Central memory CD8-positive, alpha-beta T cell (primary cell): ENCODE measurements at regions not wholly inside any gene's neighbourhood (a gene's known extent, or its start where the extent isn't known, plus 50 kb on each side); places are given as distances from the start of the nearest gene placed in this dataset.
"Not testable (repeated sequence)": the region's sequence is repeated elsewhere in the genome, so short reads cannot be mapped to it uniquely, and the experiment has no call there.

Source experiments
- ATAC-seq: fragments of 150-1000 bp; cut with Tn5 transposase; replicated peaks from 2 replicates; pipeline ENCODE4 v1.10.0; 2022; ENCODE audit warnings: mild to moderate bottlenecking, moderate FRiP score, moderate number of reproducible peaks; ENCODE audit not compliant: poor library complexity, severe bottlenecking; ENCODE audit errors: extremely low read depth
- DNase-seq, 2 donors: peaks; one replicate each; pipeline ENCODE4 v3.0.0; 2021; ENCODE audit warnings: low spot score in 2 of 2
- H3K27ac Mint-ChIP-seq: one replicate; pipeline ENCODE4 v1.8.0; 2022; ENCODE audit warnings: low read depth, mild to moderate bottlenecking, moderate library complexity, mixed read lengths
- H3K27me3 Mint-ChIP-seq: one replicate; pipeline ENCODE4 v1.8.0; 2022; ENCODE audit warnings: mixed read lengths
- H3K36me3 Mint-ChIP-seq: one replicate; pipeline ENCODE4 v1.8.0; 2022; ENCODE audit warnings: mild to moderate bottlenecking, moderate library complexity, mixed read lengths; ENCODE audit not compliant: insufficient read depth
- H3K4me1 Mint-ChIP-seq: one replicate; pipeline ENCODE4 v1.8.0; 2022; ENCODE audit warnings: mixed read lengths
- H3K4me3 Mint-ChIP-seq: one replicate; pipeline ENCODE4 v1.8.0; 2022; ENCODE audit warnings: mild to moderate bottlenecking, moderate library complexity, mixed read lengths
- H3K9me3 Mint-ChIP-seq: one replicate; pipeline ENCODE4 v1.8.0; 2022; ENCODE audit warnings: mixed read lengths

- H3K27ac Mint-ChIP-seq = no peak overlapping the region
- H3K27me3 Mint-ChIP-seq = peaks cover 10% of the 10 kb centered on the region
- no peak overlapping the region for H3K4me3 Mint-ChIP-seq
- no peak for ATAC-seq
- no peak for DNase-seq
- no peaks in the 10 kb centered on the region for H3K36me3 Mint-ChIP-seq
- no peaks in the 10 kb centered on the region for H3K4me1 Mint-ChIP-seq
- no peaks in the 10 kb centered on the region for H3K9me3 Mint-ChIP-seq
These were observed 237.6 kb upstream of the SFSWAP start for GRCh38 chr12:131473261-131473660.

GRCh38 chr12:131473741-131474709 is 236.9 kb upstream of the SFSWAP start:
- Mint-ChIP-seq H3K27me3 (peaks cover 10% of the 10 kb centered on the region), H3K36me3 (no peaks in the 10 kb centered on the region), H3K4me1 (no peaks in the 10 kb centered on the region), H3K4me3 (no peak overlapping the region), H3K9me3 (no peaks in the 10 kb centered on the region), H3K27ac (no peak overlapping the region)
- DNase-seq (no peak), ATAC-seq (no peak)

GRCh38 chr12:131475012-131475411 is 235.9 kb upstream of the SFSWAP start:
- not testable (repeated sequence) for H3K4me3 Mint-ChIP-seq, DNase-seq, H3K27ac Mint-ChIP-seq, H3K36me3 Mint-ChIP-seq, H3K9me3 Mint-ChIP-seq, ATAC-seq, H3K4me1 Mint-ChIP-seq
- H3K27me3 Mint-ChIP-seq = peaks cover 10% of the 10 kb centered on the region

- ATAC-seq (no peak), DNase-seq (no peak)
- H3K4me1 Mint-ChIP-seq = no peaks in the 10 kb centered on the region
- H3K9me3 Mint-ChIP-seq = no peaks in the 10 kb centered on the region
- no peak overlapping the region for H3K27ac Mint-ChIP-seq
- H3K27me3 Mint-ChIP-seq = peaks cover 6% of the 10 kb centered on the region
- no peaks in the 10 kb centered on the region for H3K36me3 Mint-ChIP-seq
- H3K4me3 Mint-ChIP-seq = no peak overlapping the region
These were observed 233.3 kb upstream of the SFSWAP start for GRCh38 chr12:131477613-131478012.

- H3K27me3 Mint-ChIP-seq = peaks cover 13% of the 10 kb centered on the region
- H3K9me3 Mint-ChIP-seq = no peaks in the 10 kb centered on the region
- ATAC-seq = no peak
These were observed 232.4 kb upstream of the SFSWAP start for GRCh38 chr12:131478468-131478867.

GRCh38 chr12:131482199-131482598 is 228.7 kb upstream of the SFSWAP start:
- ATAC-seq (no peak), DNase-seq (no peak)
- no peak overlapping the region for H3K27ac Mint-ChIP-seq
- H3K9me3 Mint-ChIP-seq = no peaks in the 10 kb centered on the region
- no peak overlapping the region for H3K4me3 Mint-ChIP-seq
- peaks cover 13% of the 10 kb centered on the region for H3K27me3 Mint-ChIP-seq
- H3K36me3 Mint-ChIP-seq = no peaks in the 10 kb centered on the region
- no peaks in the 10 kb centered on the region for H3K4me1 Mint-ChIP-seq

More at GRCh38 chr12:131478468-131478867, 232.4 kb upstream of the SFSWAP start:
- Mint-ChIP-seq H3K4me1 (no peaks in the 10 kb centered on the region), H3K27ac (no peak overlapping the region), H3K36me3 (no peaks in the 10 kb centered on the region), H3K4me3 (no peak overlapping the region)
- DNase-seq = no peak

GRCh38 chr12:131482686-131483085 is 228.2 kb upstream of the SFSWAP start:
- no peaks in the 10 kb centered on the region for H3K4me1 Mint-ChIP-seq
- no peak overlapping the region for H3K27ac Mint-ChIP-seq
- no peaks in the 10 kb centered on the region for H3K36me3 Mint-ChIP-seq
- peaks cover 13% of the 10 kb centered on the region for H3K27me3 Mint-ChIP-seq
- H3K4me3 Mint-ChIP-seq = no peak overlapping the region
- DNase-seq (no peak), ATAC-seq (no peak)
- H3K9me3 Mint-ChIP-seq = no peaks in the 10 kb centered on the region

GRCh38 chr12:131486451-131487230 is 224.2 kb upstream of the SFSWAP start:
- DNase-seq (no peak), ATAC-seq (no peak)
- Mint-ChIP-seq H3K9me3 (no peaks in the 10 kb centered on the region), H3K4me1 (no peaks in the 10 kb centered on the region), H3K36me3 (peaks cover 2% of the 10 kb centered on the region), H3K27me3 (peaks cover 13% of the 10 kb centered on the region), H3K4me3 (no peak overlapping the region), H3K27ac (no peak overlapping the region)

GRCh38 chr12:131487388-131488124 is 223.3 kb upstream of the SFSWAP start:
- no peak for ATAC-seq
- Mint-ChIP-seq H3K27ac (no peak overlapping the region), H3K36me3 (peaks cover 2% of the 10 kb centered on the region), H3K4me3 (no peak overlapping the region), H3K9me3 (no peaks in the 10 kb centered on the region), H3K4me1 (no peaks in the 10 kb centered on the region), H3K27me3 (peaks cover 8% of the 10 kb centered on the region)
- no peak for DNase-seq

- H3K36me3 Mint-ChIP-seq = peaks cover 2% of the 10 kb centered on the region
- H3K27ac Mint-ChIP-seq = no peak overlapping the region
- H3K4me3 Mint-ChIP-seq = no peak overlapping the region
- DNase-seq = no peak
- no peaks in the 10 kb centered on the region for H3K27me3 Mint-ChIP-seq
- H3K9me3 Mint-ChIP-seq = no peaks in the 10 kb centered on the region
- H3K4me1 Mint-ChIP-seq = no peaks in the 10 kb centered on the region
- no peak for ATAC-seq
These were observed 221.2 kb upstream of the SFSWAP start for GRCh38 chr12:131489718-131490117.

GRCh38 chr12:131491155-131491554 is 219.7 kb upstream of the SFSWAP start:
- H3K4me1 Mint-ChIP-seq = no peaks in the 10 kb centered on the region

GRCh38 chr12:131491916-131492490 is 218.9 kb upstream of the SFSWAP start:
- Mint-ChIP-seq H3K27me3 (no peaks in the 10 kb centered on the region), H3K9me3 (no peaks in the 10 kb centered on the region), H3K4me3 (no peak overlapping the region), H3K27ac (no peak overlapping the region), H3K36me3 (peaks cover 2% of the 10 kb centered on the region), H3K4me1 (no peaks in the 10 kb centered on the region)
- ATAC-seq = no peak
- no peak for DNase-seq

More at GRCh38 chr12:131491155-131491554, 219.7 kb upstream of the SFSWAP start:
- DNase-seq (no peak), ATAC-seq (no peak)
- H3K27ac Mint-ChIP-seq = no peak overlapping the region
- no peaks in the 10 kb centered on the region for H3K27me3 Mint-ChIP-seq
- H3K9me3 Mint-ChIP-seq = no peaks in the 10 kb centered on the region
- H3K36me3 Mint-ChIP-seq = peaks cover 2% of the 10 kb centered on the region
- H3K4me3 Mint-ChIP-seq = no peak overlapping the region
